NCI-H1930 (cell line): ENCODE measurements at regions not wholly inside any gene's neighbourhood (a gene's known extent, or its start where the extent isn't known, plus 50 kb on each side); places are given as distances from the start of the nearest gene placed in this dataset.

Source experiments
- DNase-seq, 2 experiments: peaks; one replicate each; lab custom pipeline; 2025; lab: John Stamatoyannopoulos, UW

DNA sequence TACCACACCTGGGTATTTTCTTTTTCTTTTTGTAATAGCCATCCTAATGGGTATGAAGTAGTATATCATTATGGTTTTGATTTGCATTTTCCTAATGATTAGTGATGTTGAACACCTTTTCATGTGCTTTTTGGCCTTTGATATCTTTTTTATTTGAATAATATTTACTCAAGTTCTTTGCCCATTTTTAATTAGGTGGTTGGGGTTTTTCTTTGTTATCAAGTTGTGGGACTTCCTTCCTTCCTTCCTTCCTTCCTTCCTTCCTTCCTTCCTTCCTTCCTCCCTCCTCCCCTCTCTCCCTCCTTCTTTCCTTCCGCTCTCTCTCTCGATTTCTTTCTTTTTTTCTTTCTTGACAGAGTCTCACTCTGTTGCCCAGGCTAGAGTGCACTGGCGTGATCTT, 75.0 kb upstream of the PDGFD start:
- no peak for DNase-seq

GRCh38 chr11:104225047-104225446, 61.1 kb upstream of the PDGFD start:
- DNase-seq: no peak

DNA sequence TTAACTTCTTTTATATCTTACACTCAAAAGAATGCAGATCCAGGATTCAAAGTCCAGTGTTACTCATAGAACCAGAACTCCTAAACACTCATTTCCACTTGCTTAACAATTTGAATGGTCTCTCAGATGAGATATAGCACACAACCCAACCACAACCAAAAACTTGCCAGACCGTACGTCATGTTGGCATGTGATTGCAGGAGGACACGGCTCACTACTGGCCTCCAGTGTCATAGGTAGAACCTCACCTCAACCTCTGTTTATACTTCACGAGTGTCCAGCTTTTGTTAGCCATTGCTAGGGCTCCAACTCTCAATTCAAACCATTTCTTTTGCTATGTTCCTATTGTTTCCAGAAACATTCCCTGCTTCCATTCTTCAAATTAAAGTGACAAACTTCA, 58.5 kb upstream of the PDGFD start:
- no peak for DNase-seq

DNA sequence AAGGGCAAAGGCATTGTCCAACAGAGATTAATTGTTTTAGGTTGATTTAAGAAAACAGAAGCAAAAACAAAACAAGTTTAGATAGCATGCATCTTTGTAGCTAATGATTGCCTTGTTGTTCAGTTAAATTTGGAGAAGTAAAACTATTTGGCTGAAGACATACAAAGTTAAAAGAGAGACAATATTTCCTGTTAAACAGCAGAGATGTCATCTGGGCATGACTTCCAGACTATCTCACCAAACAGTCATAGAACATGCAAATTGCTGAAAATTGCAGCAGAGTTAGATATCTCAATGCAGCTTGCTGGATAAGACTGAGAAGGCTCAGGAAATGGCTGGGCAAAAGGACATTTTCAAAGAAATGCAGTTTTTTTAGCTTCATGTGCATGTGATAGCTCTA, 57.5 kb upstream of the PDGFD start:
- no peak for DNase-seq

DNA sequence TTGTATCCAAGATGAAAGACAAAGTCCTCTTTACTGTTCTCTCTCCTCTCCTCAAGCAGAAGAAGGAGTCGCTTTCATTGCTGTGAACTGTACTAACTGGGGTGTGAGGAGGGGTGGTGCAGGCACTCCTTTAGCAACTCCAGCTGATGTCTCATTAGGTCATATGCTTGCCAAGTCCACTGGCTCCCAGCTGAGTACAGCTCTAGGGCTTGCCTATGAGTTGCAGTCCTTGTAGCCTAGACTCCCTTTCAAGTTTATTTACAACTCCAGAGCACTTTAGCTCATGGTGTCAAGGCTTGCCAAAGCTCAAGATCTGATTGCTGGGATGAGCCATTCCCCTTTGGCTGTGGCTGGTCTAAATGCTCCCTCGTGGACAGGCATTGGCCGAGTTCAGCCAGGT, 55.1 kb upstream of the PDGFD start:
- DNase-seq: no peak

DNA sequence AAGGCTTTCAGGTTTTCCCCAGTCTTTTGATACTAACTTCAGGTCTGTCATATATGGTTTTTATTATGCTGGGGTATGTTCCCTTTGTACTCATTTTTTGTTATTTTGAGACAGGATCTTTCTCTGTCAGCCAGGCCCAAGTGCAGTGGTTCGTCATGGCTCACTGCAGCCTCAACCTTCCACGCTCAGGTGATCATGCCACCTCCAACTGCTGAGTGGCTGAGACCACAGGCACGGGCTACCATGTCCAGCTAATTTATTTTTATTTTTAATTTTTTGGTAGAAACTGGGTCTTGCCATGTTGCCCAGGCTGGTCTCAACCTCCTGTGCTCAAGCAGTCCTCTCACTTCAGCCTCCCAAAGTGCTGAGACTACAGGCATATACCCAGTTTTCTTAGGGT, 50.6 kb upstream of the PDGFD start:
- DNase-seq: no peak
